Adrenal gland (tissue), 5 donors: ENCODE measurements at regions not wholly inside any gene's neighbourhood (a gene's known extent, or its start where the extent isn't known, plus 50 kb on each side); places are given as distances from the start of the nearest gene placed in this dataset.

Experiments
- CTCF ChIP-seq, 6 experiments: fragments of 450-650 bp in 4 of 6; fragments of 200-600 bp in 2 of 6; sonication (generic) in 1 of 6; IDR thresholded peaks; 1 replicate in 5 of 6; 2 replicates in 1 of 6; pipeline versions ENCODE4 v1.5.1 to v1.8.0; 2016 to 2021; ENCODE audit warnings: antibody characterized with exemption in 6 of 6, mild to moderate bottlenecking in 2 of 6, moderate library complexity in 1 of 6
- POLR2A ChIP-seq, 2 donors: fragments of 450-650 bp; IDR thresholded peaks; one replicate each; pipeline ENCODE4 v1.6.1; 2017; ENCODE audit warnings: antibody characterized with exemption in 2 of 2, mild to moderate bottlenecking in 2 of 2, moderate library complexity in 1 of 2
- donor health status: DM: no; HTN: no; CAD: no.

- TF ChIP-seq CTCF (IDR thresholded peaks at IDR 0.05) (no peak), POLR2A (IDR thresholded peaks at IDR 0.05) (no peak)
Measured at GRCh38 chr15:88736204-88736603, 67.0 kb upstream of the ACAN start.
